IMR-90 (cell line): ENCODE measurements at regions not wholly inside any gene's neighbourhood (a gene's known extent, or its start where the extent isn't known, plus 50 kb on each side); places are given as distances from the start of the nearest gene placed in this dataset.

Experiments used
- ATAC-seq: fragments of 200-7000 bp; cut with Tn5 transposase; 2 replicates; pipeline ENCODE4 v1.9.1; 2020; ENCODE audit warnings: low read depth, mild to moderate bottlenecking, moderate library complexity
- BruUV-seq: library from RNA; stranded (reverse); fragments of 400-500 nt; replicated peaks from 2 replicates; lab custom pipeline; 2021; lab: Mats Ljungman, UMichigan
- CTCF ChIA-PET: fragments of 300-600 bp; formaldehyde crosslinking; extraction: SDS; loops from one replicate; lab custom pipeline; 2021; ENCODE audit warnings: antibody characterized with exemption; lab: Yijun Ruan, JAX
- POLR2A ChIA-PET: fragments of 300-600 bp; sonication (Branson Sonifier 250); formaldehyde crosslinking; loops from one replicate; lab custom pipeline; 2022; ENCODE audit warnings: antibody characterized with exemption; ENCODE audit not compliant: unreplicated experiment; lab: Charles Lee
- DNase-seq: peaks from one replicate; pipeline ENCODE4 v3.0.0; 2013
- H2AFZ ChIP-seq: replicated peaks from 2 replicates; pipeline ENCODE3; 2013; ENCODE audit warnings: low read length, mild to moderate bottlenecking; ENCODE audit not compliant: poor library complexity
- H2AK5ac ChIP-seq: 2 replicates; pipeline ENCODE4 v1.6.1; 2013; ENCODE audit warnings: low read depth, low read length, inconsistent platforms
- H2AK9ac ChIP-seq: replicated peaks from 2 replicates; pipeline ENCODE3; 2013; ENCODE audit warnings: mild to moderate bottlenecking, low read depth, low read length, moderate library complexity; ENCODE audit not compliant: poor library complexity
- H2BK120ac ChIP-seq: 2 replicates; pipeline ENCODE4 v1.6.1; 2013; ENCODE audit warnings: low read depth, low read length, inconsistent platforms
- H2BK15ac ChIP-seq: 3 replicates; pipeline ENCODE4 v1.6.1; 2013; ENCODE audit warnings: low read depth, low read length, inconsistent platforms
- H2BK20ac ChIP-seq: 2 replicates; pipeline ENCODE4 v1.6.1; 2013; ENCODE audit warnings: low read depth, mild to moderate bottlenecking, inconsistent platforms, low read length, moderate library complexity
- H2BK5ac ChIP-seq: 2 replicates; pipeline ENCODE4 v1.6.1; 2013; ENCODE audit warnings: mild to moderate bottlenecking, low read depth, low read length, inconsistent platforms; ENCODE audit not compliant: poor library complexity, severe bottlenecking
- H3K14ac ChIP-seq: replicated peaks from 2 replicates; pipeline ENCODE4 v1.6.1; 2013; ENCODE audit warnings: low read depth, low read length, inconsistent platforms
- H3K18ac ChIP-seq: 2 replicates; pipeline ENCODE4 v1.6.1; 2013; ENCODE audit warnings: low read depth, low read length, control low read depth
- H3K23ac ChIP-seq: 2 replicates; pipeline ENCODE4 v1.6.1; 2013; ENCODE audit warnings: low read depth, low read length, inconsistent platforms
- H3K27ac ChIP-seq: 2 replicates; pipeline ENCODE4 v1.5.1; 2013; ENCODE audit warnings: mild to moderate bottlenecking, control low read depth, low read length; ENCODE audit not compliant: insufficient read depth
- H3K27me3 ChIP-seq: 2 replicates; pipeline ENCODE4 v1.6.1; 2013; ENCODE audit warnings: low read length; ENCODE audit not compliant: control insufficient read depth, insufficient read depth
- H3K36me3 ChIP-seq: 2 replicates; pipeline ENCODE4 v1.6.1; 2013; ENCODE audit warnings: low read length, mixed read lengths; ENCODE audit not compliant: control insufficient read depth, insufficient read depth
- H3K4ac ChIP-seq: 2 replicates; pipeline ENCODE4 v1.6.1; 2013; ENCODE audit warnings: low read depth, low read length, inconsistent platforms
- H3K4me1 ChIP-seq: 2 replicates; pipeline ENCODE4 v1.6.1; 2013; ENCODE audit warnings: low read length, mixed read lengths; ENCODE audit not compliant: control insufficient read depth, insufficient read depth
- H3K4me2 ChIP-seq: 2 replicates; pipeline ENCODE4 v1.6.1; 2013; ENCODE audit warnings: low read depth, mild to moderate bottlenecking, control low read depth, low read length, moderate library complexity
- H3K4me3 ChIP-seq: 2 replicates; pipeline ENCODE4 v1.5.1; 2013; ENCODE audit warnings: low read depth, mild to moderate bottlenecking, control low read depth, low read length, moderate library complexity; ENCODE audit not compliant: insufficient read depth
- H3K56ac ChIP-seq: 2 replicates; pipeline ENCODE4 v1.6.1; 2013; ENCODE audit warnings: low read length, inconsistent platforms; ENCODE audit not compliant: insufficient read depth; ENCODE audit errors: extremely low read depth
- H3K79me1 ChIP-seq, 2 experiments: 2 replicates each; pipeline ENCODE4 v1.6.1; 2013; ENCODE audit warnings: low read length in 2 of 2, inconsistent platforms in 1 of 2, low read depth in 1 of 2
- H3K9ac ChIP-seq: 2 replicates; pipeline ENCODE4 v1.6.1; 2013; ENCODE audit warnings: low read depth, low read length, control low read depth
- H3K9me1 ChIP-seq: 2 replicates; pipeline ENCODE4 v1.6.1; 2013; ENCODE audit warnings: low read length, inconsistent platforms; ENCODE audit not compliant: insufficient read depth
- H3K9me3 ChIP-seq: 2 replicates; pipeline ENCODE4 v1.6.1; 2013; ENCODE audit warnings: low read length; ENCODE audit not compliant: control insufficient read depth, insufficient read depth
- H4K20me1 ChIP-seq: 2 replicates; pipeline ENCODE4 v1.6.1; 2013; ENCODE audit warnings: low read length, inconsistent platforms; ENCODE audit not compliant: insufficient read depth
- H4K5ac ChIP-seq: 2 replicates; pipeline ENCODE4 v1.6.1; 2013; ENCODE audit warnings: mild to moderate bottlenecking, low read depth, low read length, control low read depth
- H4K8ac ChIP-seq, 2 experiments: 2 replicates each; pipeline ENCODE4 v1.6.1; 2013; ENCODE audit warnings: low read depth in 2 of 2, low read length in 2 of 2, control low read depth in 1 of 2, inconsistent platforms in 1 of 2
- H4K91ac ChIP-seq: 2 replicates; pipeline ENCODE4 v1.6.1; 2013; ENCODE audit warnings: low read depth, low read length, inconsistent platforms; ENCODE audit not compliant: insufficient read depth
- BHLHE40 ChIP-seq: fragments of 150-350 bp; IDR thresholded peaks from 2 replicates; pipeline ENCODE4 v1.6.1; 2016; ENCODE audit warnings: mild to moderate bottlenecking, low read depth, low read length
- CEBPB ChIP-seq: IDR thresholded peaks from 2 replicates; pipeline ENCODE4 v1.6.1; 2012; ENCODE audit warnings: low read depth, low read length, improper control_type of control experiment
- ELK1 ChIP-seq: fragments of 150-350 bp; IDR thresholded peaks from 2 replicates; pipeline ENCODE4 v1.6.1; 2016; ENCODE audit warnings: low read depth, mild to moderate bottlenecking, low read length, moderate library complexity, borderline replicate concordance
- FOS ChIP-seq: fragments of 150-350 bp; IDR thresholded peaks from 2 replicates; pipeline ENCODE4 v1.6.1; 2016; ENCODE audit warnings: low read depth, low read length
- NFE2L2 ChIP-seq: fragments of 150-350 bp; IDR thresholded peaks from 2 replicates; pipeline ENCODE4 v1.6.1; 2016; ENCODE audit warnings: low read depth, mild to moderate bottlenecking, low read length
- POLR2A ChIP-seq: IDR thresholded peaks from 2 replicates; pipeline ENCODE4 v1.6.1; 2012; ENCODE audit warnings: mild to moderate bottlenecking, low read depth, low read length
- RCOR1 ChIP-seq: IDR thresholded peaks from 2 replicates; pipeline ENCODE4 v1.6.1; 2012; ENCODE audit warnings: mild to moderate bottlenecking, low read length, improper control_type of control experiment; ENCODE audit not compliant: insufficient replicate concordance
- RFX5 ChIP-seq: IDR thresholded peaks from 2 replicates; pipeline ENCODE4 v1.8.0; 2012; ENCODE audit warnings: low read depth, mild to moderate bottlenecking, low read length, moderate library complexity
- WGBS, 2 experiments: methylation state at CpG; one replicate each; pipeline versions ENCODE4 v1.1.5 to v1.1.7; 2013; ENCODE audit warnings: missing lambda C conversion rate in 2 of 2; ENCODE audit not compliant: insufficient read length in 1 of 2; ENCODE audit errors: extremely low coverage in 2 of 2; 5-methylcytosine and 5-hydroxymethylcytosine counted together
- dilution Hi-C: fragments of 300-500 bp; cut with HindIII; formaldehyde crosslinking; loops from one replicate; pipeline ENCODE4 v1.14.3; 2018; ENCODE audit warnings: low sequenced_read_pairs; ENCODE audit not compliant: unreplicated experiment
- in situ Hi-C: fragments of 300-500 bp; cut with MboI; formaldehyde crosslinking; loops from 3 replicates; pipeline ENCODE4 v1.14.3; 2019; ENCODE audit warnings: low sequenced_read_pairs, inconsistent platforms, mixed read lengths
- intact Hi-C: fragments of 100-400 bp; cut with micrococcal nuclease; formaldehyde crosslinking; loops from 2 replicates; pipeline ENCODE4 v1.10.0; 2022

GRCh38 chr2:181822097-181822496, 69.4 kb upstream of the ITPRID2 start:
- Histone ChIP-seq H2BK120ac (no peak overlapping the region), H3K36me3 (no peaks in the 10 kb centered on the region), H2BK15ac (no peak overlapping the region), H3K27me3 (no peaks in the 10 kb centered on the region), H2BK5ac (no peak overlapping the region), H3K27ac (no peak overlapping the region), H3K9ac (no peak overlapping the region), H3K9me3 (no peaks in the 10 kb centered on the region), H4K91ac (no peak overlapping the region), H3K56ac (no peak overlapping the region), H3K4ac (no peak overlapping the region), H3K4me1 (no peaks in the 10 kb centered on the region), H2AFZ (no peak overlapping the region), H4K8ac (no peak overlapping the region), H3K23ac (no peak overlapping the region), H3K79me1 (no peaks in the 10 kb centered on the region), H4K20me1 (no peaks in the 10 kb centered on the region), H4K5ac (no peak overlapping the region), H2AK9ac (no peak overlapping the region), H3K9me1 (no peaks in the 10 kb centered on the region), H2AK5ac (no peak overlapping the region), H3K14ac (no peak overlapping the region), H3K4me2 (no peak overlapping the region), H2BK20ac (no peak overlapping the region), H3K4me3 (no peak overlapping the region), H3K18ac (no peak overlapping the region)
- WGBS, 2 experiments, result no CpG with 5 or more reads among the region's 5 CpGs
- dilution Hi-C loops (no loop called here), intact Hi-C loops (no loop called here), in situ Hi-C loops (no loop called here)
- ChIA-PET POLR2A (no interaction called here), CTCF (no interaction called here)
- no TSS peak for BruUV-seq
- DNase-seq (no peak), ATAC-seq (no peak)
- TF ChIP-seq RFX5 (no peak), NFE2L2 (no peak), CEBPB (no peak), ELK1 (no peak), FOS (no peak), RCOR1 (no peak), BHLHE40 (no peak), POLR2A (no peak)
